ENCODE measurements at regions not wholly inside any gene's neighbourhood (a gene's known extent, or its start where the extent isn't known, plus 50 kb on each side); places are given as distances from the start of the nearest gene placed in this dataset.

DNA sequence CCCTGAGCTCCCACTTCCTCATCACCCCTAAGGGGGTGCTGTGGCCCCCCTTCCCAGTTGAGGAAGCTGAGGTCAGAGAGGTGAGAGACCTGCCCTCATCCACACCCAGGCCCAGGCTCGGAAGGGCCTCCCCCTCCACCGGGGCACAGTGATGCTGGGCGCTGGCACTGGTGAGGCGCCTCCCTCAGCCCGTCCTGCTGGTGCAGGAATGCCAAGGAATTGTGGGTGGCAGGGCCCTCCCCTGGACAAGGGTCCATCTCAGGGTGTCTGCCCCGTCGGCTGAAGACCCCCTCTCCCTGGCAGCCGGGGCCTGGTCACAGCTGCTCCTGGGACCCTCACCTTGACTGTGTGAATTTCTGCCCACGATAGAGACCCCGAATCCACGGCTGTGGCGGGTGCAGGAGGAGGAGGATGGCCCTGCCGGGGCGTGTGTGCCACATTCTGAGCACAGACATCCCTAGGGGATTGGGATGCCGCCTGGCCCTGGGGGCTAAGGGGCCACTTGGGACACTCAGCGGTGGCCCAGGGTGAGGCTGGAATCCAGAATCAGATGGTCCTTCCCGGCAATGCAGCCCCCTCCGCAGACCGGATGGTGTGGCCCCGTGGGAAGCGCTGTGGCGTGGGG is 70.2 kb upstream of the GATA5 start:
- TF ChIP-seq, protein P1, sequence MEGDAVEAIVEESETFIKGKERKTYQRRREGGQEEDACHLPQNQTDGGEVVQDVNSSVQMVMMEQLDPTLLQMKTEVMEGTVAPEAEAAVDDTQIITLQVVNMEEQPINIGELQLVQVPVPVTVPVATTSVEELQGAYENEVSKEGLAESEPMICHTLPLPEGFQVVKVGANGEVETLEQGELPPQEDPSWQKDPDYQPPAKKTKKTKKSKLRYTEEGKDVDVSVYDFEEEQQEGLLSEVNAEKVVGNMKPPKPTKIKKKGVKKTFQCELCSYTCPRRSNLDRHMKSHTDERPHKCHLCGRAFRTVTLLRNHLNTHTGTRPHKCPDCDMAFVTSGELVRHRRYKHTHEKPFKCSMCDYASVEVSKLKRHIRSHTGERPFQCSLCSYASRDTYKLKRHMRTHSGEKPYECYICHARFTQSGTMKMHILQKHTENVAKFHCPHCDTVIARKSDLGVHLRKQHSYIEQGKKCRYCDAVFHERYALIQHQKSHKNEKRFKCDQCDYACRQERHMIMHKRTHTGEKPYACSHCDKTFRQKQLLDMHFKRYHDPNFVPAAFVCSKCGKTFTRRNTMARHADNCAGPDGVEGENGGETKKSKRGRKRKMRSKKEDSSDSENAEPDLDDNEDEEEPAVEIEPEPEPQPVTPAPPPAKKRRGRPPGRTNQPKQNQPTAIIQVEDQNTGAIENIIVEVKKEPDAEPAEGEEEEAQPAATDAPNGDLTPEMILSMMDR (CRISPR knock-in tag; IDR thresholded peaks at IDR 0.05): no peak
- TF ChIP-seq PHB2 (IDR thresholded peaks at IDR 0.05; ENCODE audit: partially characterized antibody) (no peak), HDAC1 (CRISPR knock-in tag; IDR thresholded peaks at IDR 0.05) (no peak)
- TF ChIP-seq, protein P2, sequence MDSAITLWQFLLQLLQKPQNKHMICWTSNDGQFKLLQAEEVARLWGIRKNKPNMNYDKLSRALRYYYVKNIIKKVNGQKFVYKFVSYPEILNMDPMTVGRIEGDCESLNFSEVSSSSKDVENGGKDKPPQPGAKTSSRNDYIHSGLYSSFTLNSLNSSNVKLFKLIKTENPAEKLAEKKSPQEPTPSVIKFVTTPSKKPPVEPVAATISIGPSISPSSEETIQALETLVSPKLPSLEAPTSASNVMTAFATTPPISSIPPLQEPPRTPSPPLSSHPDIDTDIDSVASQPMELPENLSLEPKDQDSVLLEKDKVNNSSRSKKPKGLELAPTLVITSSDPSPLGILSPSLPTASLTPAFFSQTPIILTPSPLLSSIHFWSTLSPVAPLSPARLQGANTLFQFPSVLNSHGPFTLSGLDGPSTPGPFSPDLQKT (CRISPR knock-in tag; IDR thresholded peaks at IDR 0.05; ENCODE audit: borderline replicate concordance): no peak

Measured in HepG2 (cell line).